Activated T-cell treated with anti-CD3 and anti-CD28 coated beads, Interleukin-2, amount 50 U/mL, for 72 hours (primary cell): ENCODE measurements at regions not wholly inside any gene's neighbourhood (a gene's known extent, or its start where the extent isn't known, plus 50 kb on each side); places are given as distances from the start of the nearest gene placed in this dataset.

Source experiments
- ATAC-seq, 2 donors: fragments of 150-1000 bp; cut with Tn5 transposase; replicated peaks in 1 of 2; 2 replicates each; pipeline ENCODE4 v1.10.0; 2021; ENCODE audit warnings: moderate library complexity in 2 of 2, mild to moderate bottlenecking in 1 of 2
- DNase-seq, 2 donors: peaks; one replicate each; pipeline ENCODE4 v3.0.0; 2021 to 2022; ENCODE audit warnings: mixed read lengths in 1 of 2
- H3K27ac Mint-ChIP-seq: one replicate; pipeline ENCODE4 v1.8.0; 2022; ENCODE audit warnings: mild to moderate bottlenecking, moderate library complexity, mixed read lengths
- H3K27me3 Mint-ChIP-seq: one replicate; pipeline ENCODE4 v1.8.0; 2022; ENCODE audit warnings: low read depth, mixed read lengths
- H3K36me3 Mint-ChIP-seq, 2 donors: one replicate each; pipeline ENCODE4 v1.8.0; 2022; ENCODE audit warnings: mixed read lengths in 2 of 2, mild to moderate bottlenecking in 1 of 2; ENCODE audit not compliant: insufficient read depth in 2 of 2
- H3K4me1 Mint-ChIP-seq: one replicate; pipeline ENCODE4 v1.8.0; 2022; ENCODE audit warnings: low read depth, mixed read lengths
- H3K4me3 Mint-ChIP-seq, 2 donors: one replicate each; pipeline ENCODE4 v1.8.0; 2022; ENCODE audit warnings: mild to moderate bottlenecking in 2 of 2, mixed read lengths in 2 of 2, moderate library complexity in 2 of 2
- H3K9me3 Mint-ChIP-seq, 2 donors: one replicate each; pipeline ENCODE4 v1.8.0; 2022; ENCODE audit warnings: mixed read lengths in 2 of 2

GRCh38 chr5:90169078-90169477, 240.5 kb downstream of the CETN3 start:
- Mint-ChIP-seq H3K4me3 (no peak overlapping the region), H3K27me3 (peaks cover 10% of the 10 kb centered on the region), H3K36me3 (no peaks in the 10 kb centered on the region), H3K4me1 (no peaks in the 10 kb centered on the region), H3K27ac (no peak overlapping the region), H3K9me3 (peaks cover 0 to 1% of the 10 kb centered on the region in 2 donors)
- DNase-seq (no peak), ATAC-seq (no peak)

GRCh38 chr5:90168399-90168798, 241.2 kb downstream of the CETN3 start:
- H3K27ac Mint-ChIP-seq = no peak overlapping the region
- H3K27me3 Mint-ChIP-seq = peaks cover 10% of the 10 kb centered on the region
- H3K4me1 Mint-ChIP-seq = no peaks in the 10 kb centered on the region
- H3K36me3 Mint-ChIP-seq = no peaks in the 10 kb centered on the region
- H3K4me3 Mint-ChIP-seq = no peak overlapping the region
- DNase-seq = no peak
- H3K9me3 Mint-ChIP-seq = no peaks in the 10 kb centered on the region
- ATAC-seq = no peak

GRCh38 chr5:90166816-90167215, 242.7 kb downstream of the CETN3 start:
- Mint-ChIP-seq H3K36me3 (no peaks in the 10 kb centered on the region), H3K27ac (no peak overlapping the region), H3K9me3 (no peaks in the 10 kb centered on the region), H3K4me3 (no peak overlapping the region), H3K27me3 (peaks cover 10% of the 10 kb centered on the region), H3K4me1 (no peaks in the 10 kb centered on the region)
- DNase-seq = no peak
- ATAC-seq = no peak

GRCh38 chr5:90162324-90162723, 247.2 kb downstream of the CETN3 start:
- Mint-ChIP-seq H3K4me1 (no peaks in the 10 kb centered on the region), H3K27ac (no peak overlapping the region), H3K36me3 (no peaks in the 10 kb centered on the region), H3K4me3 (no peak overlapping the region), H3K27me3 (peaks cover 10% of the 10 kb centered on the region), H3K9me3 (no peaks in the 10 kb centered on the region)
- ATAC-seq = no peak
- DNase-seq = no peak

GRCh38 chr5:90161414-90161813, 248.1 kb downstream of the CETN3 start:
- no peaks in the 10 kb centered on the region for H3K4me1 Mint-ChIP-seq
- H3K4me3 Mint-ChIP-seq = no peak overlapping the region
- DNase-seq (no peak), ATAC-seq (no peak)
- peaks cover 7% of the 10 kb centered on the region for H3K27me3 Mint-ChIP-seq
- H3K36me3 Mint-ChIP-seq = no peaks in the 10 kb centered on the region
- H3K9me3 Mint-ChIP-seq = no peaks in the 10 kb centered on the region
- no peak overlapping the region for H3K27ac Mint-ChIP-seq

- Mint-ChIP-seq H3K27ac (no peak overlapping the region), H3K4me1 (no peaks in the 10 kb centered on the region), H3K9me3 (peaks cover 0 to 2% of the 10 kb centered on the region in 2 donors), H3K27me3 (no peaks in the 10 kb centered on the region), H3K36me3 (peaks cover 0 to 3% of the 10 kb centered on the region in 2 donors), H3K4me3 (no peak overlapping the region)
- ATAC-seq = no peak
- DNase-seq = no peak
These were observed 251.4 kb downstream of the CETN3 start for GRCh38 chr5:90158131-90158530.

- Mint-ChIP-seq H3K27ac (no peak overlapping the region), H3K27me3 (no peaks in the 10 kb centered on the region), H3K4me1 (no peaks in the 10 kb centered on the region), H3K9me3 (peaks cover 3 to 4% of the 10 kb centered on the region in 2 donors), H3K4me3 (no peak overlapping the region), H3K36me3 (peaks cover 0 to 3% of the 10 kb centered on the region in 2 donors)
- ATAC-seq (no peak), DNase-seq (no peak)
These were observed 256.5 kb downstream of the CETN3 start for GRCh38 chr5:90153031-90153430.

- Mint-ChIP-seq H3K27me3 (no peaks in the 10 kb centered on the region), H3K4me1 (no peaks in the 10 kb centered on the region), H3K9me3 (peaks cover 0 to 6% of the 10 kb centered on the region in 2 donors), H3K27ac (no peak overlapping the region), H3K4me3 (no peak overlapping the region), H3K36me3 (no peaks in the 10 kb centered on the region)
- ATAC-seq (no peak), DNase-seq (no peak)
These were observed 264.8 kb downstream of the CETN3 start for GRCh38 chr5:90144625-90145327.

- no peak for ATAC-seq
- H3K9me3 Mint-ChIP-seq = peaks cover 0 to 3% of the 10 kb centered on the region in 2 donors
- DNase-seq = no peak
- no peaks in the 10 kb centered on the region for H3K4me1 Mint-ChIP-seq
- no peak overlapping the region for H3K4me3 Mint-ChIP-seq
- no peaks in the 10 kb centered on the region for H3K36me3 Mint-ChIP-seq
- no peak overlapping the region for H3K27ac Mint-ChIP-seq
- H3K27me3 Mint-ChIP-seq = no peaks in the 10 kb centered on the region
These were observed 267.0 kb downstream of the CETN3 start for GRCh38 chr5:90142541-90142940.

- H3K36me3 Mint-ChIP-seq = no peaks in the 10 kb centered on the region
- H3K27me3 Mint-ChIP-seq = no peaks in the 10 kb centered on the region
- peaks cover 0 to 3% of the 10 kb centered on the region in 2 donors for H3K9me3 Mint-ChIP-seq
These were observed 267.6 kb downstream of the CETN3 start for GRCh38 chr5:90141984-90142383.

GRCh38 chr5:90136952-90137528, 272.5 kb downstream of the CETN3 start:
- Mint-ChIP-seq H3K27me3 (no peaks in the 10 kb centered on the region), H3K9me3 (no peaks in the 10 kb centered on the region), H3K4me1 (no peaks in the 10 kb centered on the region), H3K27ac (no peak overlapping the region), H3K36me3 (no peaks in the 10 kb centered on the region), H3K4me3 (no peak overlapping the region)
- DNase-seq (no peak), ATAC-seq (no peak)

More at GRCh38 chr5:90141984-90142383, 267.6 kb downstream of the CETN3 start:
- ATAC-seq (no peak), DNase-seq (no peak)
- Mint-ChIP-seq H3K4me1 (no peaks in the 10 kb centered on the region), H3K4me3 (no peak overlapping the region), H3K27ac (no peak overlapping the region)

GRCh38 chr5:90135779-90136378, 273.7 kb downstream of the CETN3 start:
- DNase-seq = no peak
- no peak overlapping the region for H3K4me3 Mint-ChIP-seq
- no peaks in the 10 kb centered on the region for H3K27me3 Mint-ChIP-seq
- no peaks in the 10 kb centered on the region for H3K4me1 Mint-ChIP-seq
- no peaks in the 10 kb centered on the region for H3K9me3 Mint-ChIP-seq
- no peak for ATAC-seq
- H3K27ac Mint-ChIP-seq = no peak overlapping the region
- no peaks in the 10 kb centered on the region for H3K36me3 Mint-ChIP-seq

GRCh38 chr5:90134892-90135291, 274.7 kb downstream of the CETN3 start:
- Mint-ChIP-seq H3K4me3 (no peak overlapping the region), H3K9me3 (no peaks in the 10 kb centered on the region), H3K27me3 (no peaks in the 10 kb centered on the region), H3K27ac (no peak overlapping the region), H3K36me3 (no peaks in the 10 kb centered on the region), H3K4me1 (no peaks in the 10 kb centered on the region)
- DNase-seq (no peak), ATAC-seq (no peak)
